ENCODE measurements at regions not wholly inside any gene's neighbourhood (a gene's known extent, or its start where the extent isn't known, plus 50 kb on each side); places are given as distances from the start of the nearest gene placed in this dataset.

DNA sequence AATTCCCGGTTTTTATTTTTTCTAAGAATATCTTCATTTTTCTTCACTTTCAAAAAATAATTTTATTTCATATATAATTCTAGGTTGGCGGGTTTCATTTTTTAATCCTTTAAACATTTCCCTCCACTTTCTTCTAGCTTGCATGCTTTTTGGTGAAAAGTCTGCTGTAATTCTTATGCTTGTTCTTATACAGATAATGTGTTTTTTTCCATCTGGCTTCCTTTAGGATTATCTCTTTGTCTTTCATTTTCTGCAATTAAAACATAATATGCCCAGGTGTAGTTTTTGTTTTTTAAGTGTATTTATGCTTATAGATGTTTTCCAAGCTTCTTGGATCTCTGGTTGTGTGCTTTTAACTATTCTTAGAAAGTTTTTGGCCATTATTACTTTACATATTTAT, 341.3 kb upstream of the SEMA3C start:
- CTCF ChIA-PET (ENCODE audit: low intra/inter-chr PET ratio, low total read pairs), result no interaction called here
- no peak overlapping the region for H3K9ac ChIP-seq (ENCODE audit: insufficient read depth, low read depth, low read length)
- H2AFZ ChIP-seq (ENCODE audit: low read length), result no peak overlapping the region
- intact Hi-C loops (cut with micrococcal nuclease; ENCODE audit: unreplicated experiment) (no loop called here), in situ Hi-C loops (cut with HindIII; ENCODE audit: extremely low pct_ligation_motif_present, low pct_unique_long_range_greater_than_20kb) (no loop called here)
- DNase-seq (ENCODE audit: low spot score) (no peak), ATAC-seq (no peak), FAIRE-seq (no peak)
- H3K4me1 ChIP-seq (ENCODE audit: insufficient read depth, low read length), result no peaks in the 10 kb centered on the region
- H3K4me3 ChIP-seq (replicated peaks in 1 of 3; ENCODE audit: insufficient read depth in 1 of 3, low read depth in 2 of 3, low read length in 3 of 3), result no peak overlapping the region
- no peaks in the 10 kb centered on the region for H3K36me3 ChIP-seq (replicated peaks in 1 of 2; ENCODE audit: control insufficient read depth in 1 of 2, insufficient read depth in 2 of 2, low read length in 2 of 2)
- H3K4me2 ChIP-seq (ENCODE audit: low read depth, low read length), result no peak overlapping the region
- H3K27ac ChIP-seq (ENCODE audit: extremely low read length, insufficient read depth, low read length), result no peak overlapping the region
- WGBS (ENCODE audit: low lambda C conversion rate), result 21% methylated on average over 2 of the region's 2 CpGs
- H3K9me3 ChIP-seq (ENCODE audit: low read length), result no peaks in the 10 kb centered on the region
- H3K27me3 ChIP-seq (ENCODE audit: control insufficient read depth in 1 of 2, insufficient read depth in 2 of 2, low read length in 2 of 2), result no peaks in the 10 kb centered on the region
- peak; percentile 96 for TF ChIP-seq ZNF317 (CRISPR knock-in tag; IDR thresholded peaks at IDR 0.05)
- TF ChIP-seq, protein P1, sequence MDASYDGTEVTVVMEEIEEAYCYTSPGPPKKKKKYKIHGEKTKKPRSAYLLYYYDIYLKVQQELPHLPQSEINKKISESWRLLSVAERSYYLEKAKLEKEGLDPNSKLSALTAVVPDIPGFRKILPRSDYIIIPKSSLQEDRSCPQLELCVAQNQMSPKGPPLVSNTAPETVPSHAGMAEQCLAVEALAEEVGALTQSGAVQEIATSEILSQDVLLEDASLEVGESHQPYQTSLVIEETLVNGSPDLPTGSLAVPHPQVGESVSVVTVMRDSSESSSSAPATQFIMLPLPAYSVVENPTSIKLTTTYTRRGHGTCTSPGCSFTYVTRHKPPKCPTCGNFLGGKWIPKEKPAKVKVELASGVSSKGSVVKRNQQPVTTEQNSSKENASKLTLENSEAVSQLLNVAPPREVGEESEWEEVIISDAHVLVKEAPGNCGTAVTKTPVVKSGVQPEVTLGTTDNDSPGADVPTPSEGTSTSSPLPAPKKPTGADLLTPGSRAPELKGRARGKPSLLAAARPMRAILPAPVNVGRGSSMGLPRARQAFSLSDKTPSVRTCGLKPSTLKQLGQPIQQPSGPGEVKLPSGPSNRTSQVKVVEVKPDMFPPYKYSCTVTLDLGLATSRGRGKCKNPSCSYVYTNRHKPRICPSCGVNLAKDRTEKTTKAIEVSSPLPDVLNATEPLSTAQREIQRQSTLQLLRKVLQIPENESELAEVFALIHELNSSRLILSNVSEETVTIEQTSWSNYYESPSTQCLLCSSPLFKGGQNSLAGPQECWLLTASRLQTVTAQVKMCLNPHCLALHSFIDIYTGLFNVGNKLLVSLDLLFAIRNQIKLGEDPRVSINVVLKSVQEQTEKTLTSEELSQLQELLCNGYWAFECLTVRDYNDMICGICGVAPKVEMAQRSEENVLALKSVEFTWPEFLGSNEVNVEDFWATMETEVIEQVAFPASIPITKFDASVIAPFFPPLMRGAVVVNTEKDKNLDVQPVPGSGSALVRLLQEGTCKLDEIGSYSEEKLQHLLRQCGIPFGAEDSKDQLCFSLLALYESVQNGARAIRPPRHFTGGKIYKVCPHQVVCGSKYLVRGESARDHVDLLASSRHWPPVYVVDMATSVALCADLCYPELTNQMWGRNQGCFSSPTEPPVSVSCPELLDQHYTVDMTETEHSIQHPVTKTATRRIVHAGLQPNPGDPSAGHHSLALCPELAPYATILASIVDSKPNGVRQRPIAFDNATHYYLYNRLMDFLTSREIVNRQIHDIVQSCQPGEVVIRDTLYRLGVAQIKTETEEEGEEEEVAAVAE (CRISPR knock-in tag; IDR thresholded peaks at IDR 0.05; ENCODE audit: borderline replicate concordance), result no peak
- BruUV-seq (replicated peaks), result no TSS peak
- POLR2A ChIA-PET, result no interaction called here
- H4K20me1 ChIP-seq (ENCODE audit: insufficient read depth, low read length), result no peaks in the 10 kb centered on the region
- H3K79me2 ChIP-seq (ENCODE audit: insufficient read depth, low read length), result no peaks in the 10 kb centered on the region

DNA sequence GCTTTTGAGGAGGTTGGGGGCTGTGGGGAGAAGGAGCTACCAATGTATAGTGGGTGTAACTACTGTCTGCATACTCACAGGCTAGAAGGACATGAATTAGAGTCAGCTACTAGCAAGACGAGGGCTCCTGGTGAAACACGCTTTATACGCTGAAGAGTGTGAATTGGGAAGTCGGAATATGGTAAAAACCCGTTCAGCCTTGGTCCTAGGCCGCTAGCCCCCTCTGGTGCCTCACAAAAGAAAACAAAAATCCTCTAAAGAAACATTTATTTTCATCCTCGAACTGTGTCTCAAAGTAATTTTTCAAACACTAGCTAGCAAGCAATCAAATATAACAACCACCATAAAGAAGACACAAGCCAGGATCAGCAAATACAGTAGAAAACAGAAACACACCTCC, 338.1 kb upstream of the SEMA3C start:
- ChIA-PET CTCF (ENCODE audit: low intra/inter-chr PET ratio, low total read pairs) (interaction anchor here (1.3 to 2.3 kb wide), 2 partner anchors 337 to 557 kb away, joined by 5 to 23 read pairs; no protein-coding TSS in a partner anchor), POLR2A (no interaction called here)
- Histone ChIP-seq H3K4me2 (ENCODE audit: low read depth, low read length) (no peak overlapping the region), H3K9ac (ENCODE audit: insufficient read depth, low read depth, low read length) (no peak overlapping the region), H3K27ac (ENCODE audit: extremely low read length, insufficient read depth, low read length) (no peak overlapping the region), H3K27me3 (ENCODE audit: control insufficient read depth in 1 of 2, insufficient read depth in 2 of 2, low read length in 2 of 2) (no peaks in the 10 kb centered on the region), H3K4me1 (ENCODE audit: insufficient read depth, low read length) (no peaks in the 10 kb centered on the region), H3K36me3 (replicated peaks in 1 of 2; ENCODE audit: control insufficient read depth in 1 of 2, insufficient read depth in 2 of 2, low read length in 2 of 2) (no peaks in the 10 kb centered on the region), H3K4me3 (replicated peaks in 1 of 3; ENCODE audit: insufficient read depth in 1 of 3, low read depth in 2 of 3, low read length in 3 of 3) (no peak overlapping the region), H2AFZ (ENCODE audit: low read length) (no peak overlapping the region), H3K9me3 (ENCODE audit: low read length) (no peaks in the 10 kb centered on the region), H4K20me1 (ENCODE audit: insufficient read depth, low read length) (no peaks in the 10 kb centered on the region), H3K79me2 (ENCODE audit: insufficient read depth, low read length) (no peaks in the 10 kb centered on the region)
- 3% methylated on average over 7 of the region's 7 CpGs for WGBS (ENCODE audit: low lambda C conversion rate)
- DNase-seq (ENCODE audit: low spot score), result peak; percentile 3
- TF ChIP-seq, protein P2, sequence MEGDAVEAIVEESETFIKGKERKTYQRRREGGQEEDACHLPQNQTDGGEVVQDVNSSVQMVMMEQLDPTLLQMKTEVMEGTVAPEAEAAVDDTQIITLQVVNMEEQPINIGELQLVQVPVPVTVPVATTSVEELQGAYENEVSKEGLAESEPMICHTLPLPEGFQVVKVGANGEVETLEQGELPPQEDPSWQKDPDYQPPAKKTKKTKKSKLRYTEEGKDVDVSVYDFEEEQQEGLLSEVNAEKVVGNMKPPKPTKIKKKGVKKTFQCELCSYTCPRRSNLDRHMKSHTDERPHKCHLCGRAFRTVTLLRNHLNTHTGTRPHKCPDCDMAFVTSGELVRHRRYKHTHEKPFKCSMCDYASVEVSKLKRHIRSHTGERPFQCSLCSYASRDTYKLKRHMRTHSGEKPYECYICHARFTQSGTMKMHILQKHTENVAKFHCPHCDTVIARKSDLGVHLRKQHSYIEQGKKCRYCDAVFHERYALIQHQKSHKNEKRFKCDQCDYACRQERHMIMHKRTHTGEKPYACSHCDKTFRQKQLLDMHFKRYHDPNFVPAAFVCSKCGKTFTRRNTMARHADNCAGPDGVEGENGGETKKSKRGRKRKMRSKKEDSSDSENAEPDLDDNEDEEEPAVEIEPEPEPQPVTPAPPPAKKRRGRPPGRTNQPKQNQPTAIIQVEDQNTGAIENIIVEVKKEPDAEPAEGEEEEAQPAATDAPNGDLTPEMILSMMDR (CRISPR knock-in tag; IDR thresholded peaks at IDR 0.05), result peak; percentile 62
- peak; percentile 84 for TF ChIP-seq STAG1 (CRISPR knock-in tag; IDR thresholded peaks at IDR 0.05)
- TF ChIP-seq, protein P3, sequence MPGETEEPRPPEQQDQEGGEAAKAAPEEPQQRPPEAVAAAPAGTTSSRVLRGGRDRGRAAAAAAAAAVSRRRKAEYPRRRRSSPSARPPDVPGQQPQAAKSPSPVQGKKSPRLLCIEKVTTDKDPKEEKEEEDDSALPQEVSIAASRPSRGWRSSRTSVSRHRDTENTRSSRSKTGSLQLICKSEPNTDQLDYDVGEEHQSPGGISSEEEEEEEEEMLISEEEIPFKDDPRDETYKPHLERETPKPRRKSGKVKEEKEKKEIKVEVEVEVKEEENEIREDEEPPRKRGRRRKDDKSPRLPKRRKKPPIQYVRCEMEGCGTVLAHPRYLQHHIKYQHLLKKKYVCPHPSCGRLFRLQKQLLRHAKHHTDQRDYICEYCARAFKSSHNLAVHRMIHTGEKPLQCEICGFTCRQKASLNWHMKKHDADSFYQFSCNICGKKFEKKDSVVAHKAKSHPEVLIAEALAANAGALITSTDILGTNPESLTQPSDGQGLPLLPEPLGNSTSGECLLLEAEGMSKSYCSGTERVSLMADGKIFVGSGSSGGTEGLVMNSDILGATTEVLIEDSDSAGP (CRISPR knock-in tag; IDR thresholded peaks at IDR 0.05; ENCODE audit: borderline replicate concordance), result no peak
- no peak for TF ChIP-seq ZNF547 (CRISPR knock-in tag; IDR thresholded peaks at IDR 0.05)
- TF ChIP-seq GFI1 (CRISPR knock-in tag; IDR thresholded peaks at IDR 0.05; ENCODE audit: borderline replicate concordance), result no peak
- TF ChIP-seq SMC3 (IDR thresholded peaks at IDR 0.05; ENCODE audit: low read length), result peak; percentile 76
- TF ChIP-seq RAD21 (CRISPR knock-in tag; IDR thresholded peaks at IDR 0.05), result peak; percentile 62
- BruUV-seq (replicated peaks), result no TSS peak
- intact Hi-C loops (cut with micrococcal nuclease; ENCODE audit: unreplicated experiment) (loop anchor here (1.0 to 10.0 kb wide), 3 partner anchors 218 to 558 kb away; no protein-coding TSS in a partner anchor), in situ Hi-C loops (cut with HindIII; ENCODE audit: extremely low pct_ligation_motif_present, low pct_unique_long_range_greater_than_20kb) (loop anchor here (10.0 kb wide), 2 partner anchors 332 to 552 kb away; no protein-coding TSS in a partner anchor)
- ATAC-seq, result peak; percentile 58
- peak; percentile 64 for FAIRE-seq

All from HepG2 (cell line).